B cell (primary cell): ENCODE measurements at regions not wholly inside any gene's neighbourhood (a gene's known extent, or its start where the extent isn't known, plus 50 kb on each side); places are given as distances from the start of the nearest gene placed in this dataset.

Source experiments
- ATAC-seq: fragments of 200-7000 bp; cut with Tn5 transposase; one replicate; pipeline ENCODE4 v1.10.0; 2021; ENCODE audit warnings: low read depth, mild to moderate bottlenecking, moderate number of reproducible peaks, moderate library complexity
- CTCF ChIA-PET: fragments of 350-600 bp; sonication (Branson Sonifier 250); formaldehyde crosslinking; loops from one replicate; lab custom pipeline; 2021; ENCODE audit warnings: antibody characterized with exemption, inconsistent platforms; lab: Charles Lee
- POLR2A ChIA-PET: fragments of 350-600 bp; sonication (Branson Sonifier 250); formaldehyde crosslinking; loops from one replicate; lab custom pipeline; 2021; ENCODE audit warnings: antibody characterized with exemption; lab: Charles Lee
- DNase-seq: peaks from one replicate; pipeline ENCODE4 v3.0.0; 2013
- H2AFZ ChIP-seq: 2 replicates; pipeline ENCODE4 v1.6.1; 2012; ENCODE audit warnings: mild to moderate bottlenecking, low read depth, low read length; ENCODE audit not compliant: insufficient read depth, poor library complexity, severe bottlenecking
- H3K27ac ChIP-seq, 2 donors: 1 replicate in 1 of 2; 2 replicates in 1 of 2; pipeline ENCODE4 v1.5.1; 2012 to 2013; ENCODE audit warnings: low read length in 2 of 2, mild to moderate bottlenecking in 2 of 2, moderate library complexity in 1 of 2
- H3K27me3 ChIP-seq, 4 experiments: fragments of 200-600 bp in 1 of 4; sonication (generic) in 1 of 4; replicated peaks in 1 of 4; 1 replicate in 2 of 4; 2 replicates in 2 of 4; pipeline versions ENCODE4 v1.6.1 to v1.7.0; 2013 to 2016; ENCODE audit warnings: low read length in 3 of 4, mild to moderate bottlenecking in 2 of 4, mixed read lengths in 1 of 4, moderate library complexity in 1 of 4; ENCODE audit not compliant: insufficient read depth in 4 of 4, control insufficient read depth in 3 of 4; ENCODE audit errors: control extremely low read depth in 1 of 4
- H3K36me3 ChIP-seq, 2 experiments: replicated peaks in 1 of 2; 1 replicate in 1 of 2; 2 replicates in 1 of 2; pipeline versions ENCODE4 v1.6.1 to v1.7.1; 2013; ENCODE audit warnings: low read length in 1 of 2; ENCODE audit not compliant: insufficient read depth in 2 of 2, control insufficient read depth in 1 of 2; ENCODE audit errors: control extremely low read depth in 1 of 2, extremely low read depth in 1 of 2
- H3K4me1 ChIP-seq, 2 donors: fragments of 200-600 bp in 1 of 2; sonication (generic) in 1 of 2; 1 replicate in 1 of 2; 2 replicates in 1 of 2; pipeline versions ENCODE4 v1.5.1 to v1.6.1; 2013 to 2017; ENCODE audit warnings: low read length in 2 of 2; ENCODE audit not compliant: control insufficient read depth in 2 of 2, insufficient read depth in 2 of 2
- H3K4me2 ChIP-seq: replicated peaks from 2 replicates; pipeline ENCODE3; 2012; ENCODE audit warnings: mild to moderate bottlenecking, low read depth, low read length; ENCODE audit not compliant: poor library complexity, severe bottlenecking
- H3K4me3 ChIP-seq, 5 experiments: fragments of 200-600 bp in 1 of 5; sonication (generic) in 1 of 5; 1 replicate in 3 of 5; 2 replicates in 2 of 5; pipeline versions ENCODE4 v1.5.1 to v1.7.0; 2011 to 2016; ENCODE audit warnings: low read length in 4 of 5, mild to moderate bottlenecking in 4 of 5, low read depth in 2 of 5, control low read depth in 1 of 5, moderate library complexity in 1 of 5; ENCODE audit not compliant: insufficient read depth in 1 of 5; ENCODE audit errors: control extremely low read depth in 1 of 5, extremely low read depth in 1 of 5
- H3K79me2 ChIP-seq: fragments of 200-600 bp; sonication (generic); one replicate; pipeline ENCODE4 v1.6.0; 2016; ENCODE audit warnings: low read length; ENCODE audit not compliant: control insufficient read depth, insufficient read depth
- H3K9ac ChIP-seq: fragments of 200-600 bp; sonication (generic); 2 replicates; pipeline ENCODE4 v1.6.1; 2017; ENCODE audit warnings: mild to moderate bottlenecking, low read length, moderate library complexity
- H3K9me3 ChIP-seq, 3 donors: one replicate each; pipeline versions ENCODE4 v1.6.1 to v1.7.1; 2013; ENCODE audit warnings: low read length in 2 of 3; ENCODE audit not compliant: control insufficient read depth in 2 of 3, insufficient read depth in 1 of 3; ENCODE audit errors: control extremely low read depth in 1 of 3
- H4K20me1 ChIP-seq: 2 replicates; pipeline ENCODE4 v1.6.0; 2012; ENCODE audit warnings: mild to moderate bottlenecking, low read length; ENCODE audit not compliant: insufficient read depth, control insufficient read depth, poor library complexity, severe bottlenecking
- H3K27ac Mint-ChIP-seq: one replicate; pipeline ENCODE4 v1.8.0; 2021; ENCODE audit warnings: mixed read lengths
- H3K27me3 Mint-ChIP-seq: one replicate; pipeline ENCODE4 v1.8.0; 2021; ENCODE audit warnings: mixed read lengths
- H3K4me1 Mint-ChIP-seq: one replicate; pipeline ENCODE4 v1.8.0; 2021; ENCODE audit warnings: mixed read lengths
- H3K4me3 Mint-ChIP-seq: one replicate; pipeline ENCODE4 v1.8.0; 2021; ENCODE audit warnings: mixed read lengths
- H3K9me3 Mint-ChIP-seq: one replicate; pipeline ENCODE4 v1.8.0; 2022; ENCODE audit warnings: mixed read lengths; ENCODE audit not compliant: insufficient read depth
- CTCF ChIP-seq: fragments of 200-600 bp; IDR thresholded peaks from one replicate; pipeline ENCODE4 v1.8.0; 2022; ENCODE audit warnings: antibody characterized with exemption, mild to moderate bottlenecking
- EZH2 ChIP-seq: IDR thresholded peaks from 2 replicates; pipeline ENCODE4 v1.6.1; 2012; ENCODE audit warnings: borderline replicate concordance, low read depth, mild to moderate bottlenecking, moderate library complexity, low read length; ENCODE audit not compliant: insufficient read depth, poor library complexity, severe bottlenecking
- WGBS: methylation state at CpG from one replicate; pipeline ENCODE4 v1.1.5; 2013; ENCODE audit warnings: missing lambda C conversion rate; ENCODE audit not compliant: insufficient coverage; 5-methylcytosine and 5-hydroxymethylcytosine counted together
- intact Hi-C: fragments of 100-400 bp; cut with micrococcal nuclease; formaldehyde crosslinking; loops from one replicate; pipeline ENCODE4 v1.10.0; 2022

- Histone ChIP-seq H3K79me2 (no peaks in the 10 kb centered on the region), H3K4me3 (no peak overlapping the region), H3K36me3 (no peaks in the 10 kb centered on the region), H3K9ac (no peak overlapping the region), H3K4me2 (no peak overlapping the region), H3K4me1 (no peaks in the 10 kb centered on the region), H4K20me1 (no peaks in the 10 kb centered on the region), H3K27ac (no peak overlapping the region), H3K27me3 (no peaks in the 10 kb centered on the region), H2AFZ (no peak overlapping the region), H3K9me3 (no peaks in the 10 kb centered on the region)
- peaks cover 3% of the 10 kb centered on the region for H3K27me3 Mint-ChIP-seq
- ChIA-PET POLR2A (no interaction called here), CTCF (interaction anchor here (0.6 kb wide), 1 partner anchor 948 kb away, joined by 5 read pairs; no protein-coding TSS in a partner anchor)
- no peaks in the 10 kb centered on the region for H3K4me1 Mint-ChIP-seq
- intact Hi-C loops: no loop called here
- TF ChIP-seq EZH2 (no peak), CTCF (no peak)
- no peak for ATAC-seq
- H3K9me3 Mint-ChIP-seq: no peaks in the 10 kb centered on the region
- H3K4me3 Mint-ChIP-seq: no peak overlapping the region
- DNase-seq: no peak
- H3K27ac Mint-ChIP-seq: no peak overlapping the region
- 73% methylated on average over 3 of the region's 4 CpGs for WGBS
Measured at GRCh38 chr18:51778115-51778514, 561.9 kb upstream of the DCC start.

GRCh38 chr18:51789871-51790270 lies 550.1 kb upstream of the DCC start:
- Histone ChIP-seq H3K4me2 (no peak overlapping the region), H4K20me1 (no peaks in the 10 kb centered on the region), H3K27ac (no peak overlapping the region), H3K27me3 (no peaks in the 10 kb centered on the region), H3K79me2 (no peaks in the 10 kb centered on the region), H3K9ac (no peak overlapping the region), H3K9me3 (no peaks in the 10 kb centered on the region), H2AFZ (no peak overlapping the region), H3K4me1 (no peaks in the 10 kb centered on the region), H3K36me3 (no peaks in the 10 kb centered on the region), H3K4me3 (no peak overlapping the region)
- no peak for TF ChIP-seq EZH2
- no peak for TF ChIP-seq CTCF
- no peaks in the 10 kb centered on the region for H3K27me3 Mint-ChIP-seq
- intact Hi-C loops: no loop called here
- no peak for ATAC-seq
- no peak overlapping the region for H3K27ac Mint-ChIP-seq
- no CpG with 5 or more reads among the region's 1 CpG for WGBS
- DNase-seq: no peak
- ChIA-PET POLR2A (no interaction called here), CTCF (no interaction called here)
- H3K4me3 Mint-ChIP-seq: no peak overlapping the region
- no peaks in the 10 kb centered on the region for H3K4me1 Mint-ChIP-seq
- H3K9me3 Mint-ChIP-seq: no peaks in the 10 kb centered on the region
